ENCODE measurements at regions not wholly inside any gene's neighbourhood (a gene's known extent, or its start where the extent isn't known, plus 50 kb on each side); places are given as distances from the start of the nearest gene placed in this dataset.
A peak's percentile ranks its signal among the peaks of the same experiment; 100 is the strongest.
"Not testable (repeated sequence)": the region's sequence is repeated elsewhere in the genome, so short reads cannot be mapped to it uniquely, and the experiment has no call there.

DNA sequence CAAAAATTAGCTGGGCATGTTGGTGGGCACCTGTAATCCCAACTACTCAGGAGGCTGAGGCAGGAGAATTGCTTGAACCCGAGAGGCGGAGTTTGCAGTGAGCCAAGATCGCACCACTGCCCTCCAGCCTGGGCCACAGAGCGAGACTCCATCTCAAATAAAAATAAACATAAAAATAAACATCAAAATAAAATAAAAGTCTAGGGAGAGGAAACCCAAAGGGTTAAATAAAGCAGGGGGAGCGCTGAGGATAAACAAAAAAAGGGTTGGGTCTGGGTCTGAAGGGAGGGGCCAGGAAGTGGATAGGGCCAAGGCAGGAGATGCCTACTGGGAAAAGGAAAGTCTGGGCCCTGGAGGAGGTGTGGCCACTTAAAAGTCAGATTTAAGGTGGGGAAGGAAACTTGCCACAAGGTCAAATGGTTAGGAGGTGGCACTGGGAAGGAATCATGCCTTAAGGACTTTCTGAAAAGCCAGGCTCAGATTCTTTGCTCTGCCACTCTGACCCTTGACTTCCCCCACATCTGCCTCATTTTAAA lies 150.0 kb downstream of the ADSS2 start:
- DNase-seq, result no peak

DNA sequence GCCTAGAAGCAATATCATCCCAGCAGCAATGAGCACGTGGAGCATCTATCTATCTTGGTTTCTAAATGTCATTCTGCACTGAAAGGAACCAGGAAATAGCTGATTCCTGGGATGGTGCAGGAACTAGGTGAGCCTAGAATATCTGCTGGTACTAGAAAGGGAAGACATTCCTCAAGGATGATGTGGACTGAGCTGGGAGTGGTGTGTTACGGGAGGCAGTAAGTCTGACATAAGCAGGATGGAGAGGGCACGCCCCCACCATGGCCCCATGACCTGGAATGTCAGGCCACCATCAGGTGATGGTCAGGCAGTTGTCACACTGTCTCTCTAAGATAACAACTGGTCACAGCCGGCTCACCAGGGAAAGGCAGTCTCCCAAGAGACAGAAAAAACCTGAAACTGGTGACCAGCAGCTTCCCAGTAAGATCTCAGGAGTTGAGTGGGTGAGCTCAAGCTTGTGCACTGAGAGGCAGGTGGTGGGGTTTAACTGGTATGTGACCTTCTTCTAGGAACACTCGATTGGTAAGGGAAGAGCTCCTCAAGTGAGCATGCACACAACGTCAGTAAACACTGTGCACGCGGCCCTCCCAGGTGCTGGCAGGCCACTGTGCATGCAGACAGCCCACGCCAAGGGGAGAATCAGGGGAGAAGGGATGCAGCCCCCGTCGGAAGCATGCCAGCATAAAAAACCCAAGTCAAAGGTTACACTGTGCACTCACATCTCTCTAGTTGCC lies 148.7 kb downstream of the ADSS2 start:
- no peak for DNase-seq

GRCh38 chr1:244303610-244303969 lies 148.1 kb downstream of the ADSS2 start:
- no peak for DNase-seq

DNA sequence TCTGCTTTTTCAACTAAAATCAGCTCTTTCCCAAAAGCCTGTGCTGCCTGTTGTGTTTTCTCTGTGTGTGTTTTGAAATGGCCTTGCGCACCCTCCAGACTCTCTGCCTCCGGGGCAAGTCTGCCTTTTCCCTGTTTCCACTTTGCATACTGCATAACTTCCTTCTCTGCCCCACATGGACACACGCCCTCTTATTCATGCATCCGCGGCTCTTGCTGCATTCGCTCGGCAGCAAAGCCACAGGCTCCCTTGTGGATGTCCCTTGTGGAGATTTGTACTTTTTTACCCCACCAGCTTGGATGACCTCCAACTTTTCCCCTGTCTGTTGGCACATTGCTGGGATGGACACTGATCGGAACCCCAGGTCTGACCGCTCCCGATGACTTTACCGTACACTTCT lies 147.6 kb downstream of the ADSS2 start:
- no peak for DNase-seq

DNA sequence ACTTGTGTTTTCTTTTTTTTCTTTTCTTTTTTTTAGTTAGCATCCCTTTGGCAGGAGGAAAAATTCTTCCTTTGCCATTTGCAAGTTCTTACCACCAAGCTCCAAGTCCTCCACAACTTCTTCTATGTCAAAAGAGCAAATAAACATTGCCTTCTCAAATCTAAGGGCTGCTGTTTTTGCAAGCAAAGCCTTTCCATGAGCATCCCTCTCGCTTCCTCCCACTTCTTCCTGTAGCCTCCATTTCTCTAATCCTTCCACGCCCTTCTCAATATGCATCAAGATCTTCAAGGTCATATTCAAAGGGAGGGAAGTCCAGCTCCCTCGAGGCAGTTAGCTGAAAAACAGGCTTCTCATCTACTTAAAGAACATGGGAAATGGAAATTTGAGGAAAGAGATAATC lies 147.1 kb downstream of the ADSS2 start:
- DNase-seq, result no peak

DNA sequence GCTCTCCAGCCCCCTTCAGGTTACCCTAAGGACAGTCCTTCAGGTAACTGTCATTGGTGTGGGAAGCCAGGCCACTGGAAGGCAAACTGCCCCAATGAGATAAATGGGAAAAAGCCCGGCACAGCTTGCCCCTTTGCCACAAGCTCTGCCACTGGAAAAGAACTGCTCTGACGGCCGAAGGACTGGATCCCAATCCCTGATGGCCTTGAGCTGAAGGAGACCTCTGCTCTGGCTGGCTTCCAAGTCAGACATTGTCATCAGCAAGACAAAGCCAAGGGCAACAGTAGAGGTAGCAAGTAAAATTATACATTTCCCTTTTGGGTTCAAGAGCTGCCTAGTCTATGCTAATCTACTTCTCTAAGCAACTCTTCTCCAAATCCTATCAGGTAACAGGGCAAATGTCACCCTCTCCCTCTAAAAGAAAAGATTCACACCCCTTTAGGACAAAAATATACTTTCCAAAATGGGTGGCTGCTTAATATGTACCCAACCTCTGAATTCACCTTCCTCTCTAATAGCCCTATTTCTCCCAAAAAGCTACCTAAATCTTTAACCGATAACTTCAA lies 145.8 kb downstream of the ADSS2 start:
- no peak for DNase-seq

DNA sequence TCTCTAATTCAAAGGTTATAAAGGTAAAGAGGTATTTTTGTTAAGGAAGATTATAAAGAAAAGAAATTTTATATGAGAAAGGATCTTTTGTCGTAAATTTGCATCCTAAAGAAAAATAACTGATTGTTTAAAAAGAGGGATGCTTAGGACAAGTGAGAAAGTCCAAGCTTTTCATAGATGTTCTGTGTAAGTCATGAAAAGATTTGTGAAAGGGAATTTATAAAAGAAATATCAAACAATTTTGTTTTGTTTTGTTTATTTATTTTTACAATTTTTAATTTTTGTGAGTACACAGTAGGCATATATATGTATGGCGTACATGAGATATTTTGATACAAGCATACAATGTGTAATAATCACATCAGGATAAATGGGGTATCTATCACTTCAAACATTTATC lies 145.2 kb downstream of the ADSS2 start:
- no peak for DNase-seq

- not testable (repeated sequence) for DNase-seq
These were observed 142.5 kb downstream of the ADSS2 start for GRCh38 chr1:244309191-244309590.

DNA sequence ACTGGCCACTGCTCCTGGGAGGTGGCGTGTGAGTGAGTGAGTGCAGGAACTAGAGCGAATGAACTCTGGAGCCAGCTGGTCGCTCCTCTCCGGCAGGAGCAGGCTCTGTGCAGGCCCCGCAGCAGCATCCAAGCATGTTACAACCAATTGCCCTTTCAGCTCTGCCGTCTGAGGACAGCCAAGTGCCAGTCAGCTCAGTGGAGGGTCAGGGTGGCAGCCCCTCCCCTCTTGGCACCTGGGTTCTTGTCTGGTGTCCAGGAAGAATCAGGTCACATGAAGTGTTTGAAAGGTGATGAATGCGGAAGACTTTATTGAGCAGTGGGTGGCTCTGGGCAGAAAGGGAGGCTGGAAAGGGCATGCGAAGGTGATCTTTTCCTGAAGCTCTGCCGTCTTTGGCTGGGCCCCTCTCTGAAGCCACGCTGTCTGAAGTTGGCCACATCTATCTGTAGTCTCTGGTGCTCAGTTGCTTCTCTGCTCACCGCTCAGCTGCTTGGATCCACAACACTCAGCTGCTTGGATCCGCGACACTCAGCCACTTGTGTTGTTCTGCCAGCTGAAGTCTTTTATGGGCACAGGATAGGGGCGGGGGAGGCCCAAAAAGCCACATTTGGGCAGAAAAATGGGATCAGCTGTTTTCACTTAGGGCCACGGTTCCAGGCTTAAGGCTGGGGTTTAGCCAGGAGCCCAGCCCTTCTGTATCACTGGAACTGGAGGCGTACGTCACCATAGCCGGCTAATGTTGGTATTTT lies 139.8 kb downstream of the ADSS2 start:
- no peak for DNase-seq

- DNase-seq, result no peak
These were observed 138.4 kb downstream of the ADSS2 start for GRCh38 chr1:244313346-244313745.

- no peak for DNase-seq
These were observed 136.7 kb downstream of the ADSS2 start for GRCh38 chr1:244314921-244315559.

GRCh38 chr1:244315996-244316395 lies 135.7 kb downstream of the ADSS2 start:
- no peak for DNase-seq

- DNase-seq, result no peak
These were observed 135.3 kb downstream of the ADSS2 start for GRCh38 chr1:244316407-244316806.

DNA sequence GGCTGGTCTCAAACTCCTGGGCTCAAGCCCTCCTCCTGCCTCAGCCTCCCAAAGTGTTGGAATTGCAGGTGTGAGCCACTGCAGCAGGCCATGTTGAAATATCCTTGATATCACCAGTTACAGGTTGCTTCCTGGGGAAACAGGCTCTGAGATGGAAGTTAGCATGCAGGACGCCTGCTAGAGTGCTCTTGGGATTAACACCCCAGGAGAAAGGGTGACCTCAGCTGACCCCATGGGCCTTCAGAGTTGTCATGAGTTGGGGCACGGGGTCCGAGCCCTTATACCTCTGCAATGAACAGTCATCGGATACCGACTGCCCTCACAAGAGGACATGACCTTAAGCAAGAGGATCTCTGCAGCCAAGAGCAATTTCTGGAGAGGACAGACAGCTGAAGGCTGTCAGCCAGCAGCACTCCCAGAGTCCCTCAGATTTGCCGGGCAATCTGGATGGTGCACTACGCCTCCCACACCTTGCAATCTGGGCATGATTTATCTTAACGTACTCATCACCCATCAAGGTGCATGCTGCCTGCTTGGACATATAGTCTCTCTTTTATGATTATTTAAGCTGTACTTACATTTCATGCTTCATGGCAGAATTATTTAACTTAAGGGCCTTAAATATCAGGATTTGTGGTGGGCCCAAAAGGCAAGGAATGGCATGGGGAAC lies 134.6 kb downstream of the ADSS2 start:
- DNase-seq, result no peak

GRCh38 chr1:244318078-244318477 lies 133.6 kb downstream of the ADSS2 start:
- no peak for DNase-seq

- no peak for DNase-seq
These were observed 133.2 kb downstream of the ADSS2 start for GRCh38 chr1:244318512-244318911.

DNA sequence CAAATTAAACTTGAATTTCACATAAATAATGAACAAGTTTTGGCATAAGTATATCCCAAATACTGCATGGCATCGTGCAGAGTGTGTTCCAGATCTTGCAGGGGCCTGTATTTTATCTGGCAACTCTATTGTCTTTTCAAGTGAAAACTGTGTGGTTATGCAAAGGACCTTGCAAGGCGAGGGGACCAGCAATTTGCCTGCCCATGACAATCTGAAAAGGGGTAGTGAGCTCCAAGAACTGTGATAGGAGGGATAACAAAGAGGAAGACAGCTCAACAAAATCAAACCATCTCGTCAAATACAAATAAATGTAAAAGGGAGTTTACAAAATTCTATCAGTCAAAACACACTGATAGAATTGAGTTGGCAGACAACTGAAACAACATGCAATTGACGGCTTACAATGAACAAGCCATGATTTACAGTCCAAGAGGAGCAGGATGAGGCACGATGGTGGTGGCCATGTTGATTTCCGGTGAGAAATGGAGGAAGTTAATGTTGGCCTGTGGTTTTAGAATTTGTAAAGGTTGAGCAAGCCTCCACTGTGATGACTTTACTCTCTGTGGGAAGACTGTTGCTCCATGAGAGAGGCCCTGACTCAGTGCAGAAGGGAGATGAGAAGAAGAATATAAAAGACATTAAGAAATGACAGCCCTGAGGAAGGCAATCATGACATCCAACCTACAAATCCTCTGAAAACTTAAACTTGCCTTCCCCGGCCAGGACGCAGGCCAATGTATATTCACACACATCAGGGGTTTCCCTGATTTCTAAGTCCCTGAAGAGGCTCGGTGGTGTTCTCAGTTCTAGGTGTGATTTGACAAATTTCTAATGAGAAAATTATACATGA lies 132.2 kb downstream of the ADSS2 start:
- peak; percentile 32 to 57 for DNase-seq

- no peak for DNase-seq
These were observed 129.5 kb downstream of the ADSS2 start for GRCh38 chr1:244322181-244322580.

- DNase-seq, result peak in 1 of 2 experiments; percentile 19
These were observed 128.8 kb downstream of the ADSS2 start for GRCh38 chr1:244322791-244323521.

DNA sequence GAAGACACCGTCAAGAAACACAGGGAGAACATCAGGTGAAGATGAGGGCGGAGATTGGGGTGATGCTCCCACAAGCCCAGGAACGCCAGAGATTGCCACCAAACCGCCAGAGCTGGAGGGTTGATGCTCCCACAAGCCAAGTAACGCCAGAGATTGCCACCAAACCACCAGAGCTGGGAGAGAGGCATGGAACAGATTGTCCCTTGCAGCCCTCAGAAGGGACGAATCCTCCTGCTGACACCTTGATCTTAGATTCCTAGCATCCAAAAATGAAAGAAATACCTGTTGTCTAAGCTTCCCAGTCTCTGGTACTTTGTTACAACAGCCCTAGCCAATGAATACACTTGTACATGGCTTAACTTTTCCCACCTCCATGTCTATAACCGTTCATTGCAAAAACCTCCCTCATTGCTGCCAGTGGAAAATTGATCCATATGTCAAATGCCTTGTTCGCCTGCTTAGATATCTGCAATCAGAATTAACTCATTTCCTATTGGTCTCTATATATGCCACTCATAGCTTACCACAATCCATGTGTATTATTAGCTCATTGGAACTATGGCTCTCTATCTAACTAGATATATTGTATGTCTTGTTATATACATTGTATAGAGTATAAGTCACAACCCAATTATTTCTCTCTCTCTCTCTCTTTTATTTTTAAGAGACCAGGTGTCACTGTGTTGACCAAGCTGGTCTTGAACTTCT lies 127.4 kb downstream of the ADSS2 start:
- no peak for DNase-seq
